ENCODE measurements at regions not wholly inside any gene's neighbourhood (a gene's known extent, or its start where the extent isn't known, plus 50 kb on each side); places are given as distances from the start of the nearest gene placed in this dataset.

DNA sequence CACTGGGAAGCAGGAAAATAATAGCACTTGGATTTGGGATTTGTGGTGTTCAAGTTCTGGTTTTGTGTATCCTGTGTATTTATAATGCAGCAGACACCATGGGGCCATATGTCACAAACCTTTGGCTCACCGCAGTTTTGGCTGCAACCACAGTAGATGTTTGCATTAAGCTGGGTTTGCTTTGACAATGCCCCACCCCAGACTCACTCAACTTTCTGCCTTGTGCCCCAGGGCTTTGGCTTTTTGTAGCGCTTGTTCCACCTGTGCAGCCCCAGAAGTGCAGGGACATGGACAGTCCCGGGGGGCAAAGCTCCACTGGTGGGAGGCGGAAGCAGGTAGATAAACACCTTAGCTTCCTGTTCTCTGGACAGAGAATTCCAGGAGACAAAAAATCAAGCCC lies 446.9 kb downstream of the MED13L start:
- H4K5ac ChIP-seq (ENCODE audit: insufficient read length, low read depth, low read length) = no peak overlapping the region
- H3K36me3 ChIP-seq (ENCODE audit: control insufficient read depth in 2 of 4, insufficient read depth in 4 of 4, low read length in 3 of 4) = no peaks in the 10 kb centered on the region
- no peaks in the 10 kb centered on the region for H3K27me3 ChIP-seq (replicated peaks in 1 of 4; ENCODE audit: control insufficient read depth in 3 of 4, extremely low read depth in 1 of 4, insufficient read depth in 3 of 4, low read length in 3 of 4)
- CTCF ChIA-PET (ENCODE audit: partially characterized antibody) = interaction anchor here (0.6 to 1.5 kb wide), 5 partner anchors 8 to 398 kb away, joined by 4 to 6 read pairs (median 5); no protein-coding TSS in a partner anchor
- no peak overlapping the region for H4K91ac ChIP-seq (replicated peaks; ENCODE audit: insufficient read length, low read length)
- no peaks in the 10 kb centered on the region; a peak in 2 of 4 replicates for H3K9me3 ChIP-seq (ENCODE audit: insufficient read depth in 2 of 2, low read depth in 1 of 2, low read length in 1 of 2)
- no peak overlapping the region for H3K4me2 ChIP-seq (ENCODE audit: insufficient read depth in 1 of 2, low read depth in 2 of 2, low read length in 2 of 2)
- no peak overlapping the region for H3K9ac ChIP-seq (replicated peaks in 1 of 4; ENCODE audit: extremely low read depth in 1 of 4, low read depth in 3 of 4, low read length in 3 of 4)
- no peak overlapping the region for H3K14ac ChIP-seq (ENCODE audit: insufficient read length)
- H3K4me1 ChIP-seq (replicated peaks in 1 of 4; ENCODE audit: control insufficient read depth in 3 of 4, insufficient read depth in 4 of 4, low read length in 3 of 4) = no peaks in the 10 kb centered on the region
- no peak overlapping the region for H3K56ac ChIP-seq (replicated peaks; ENCODE audit: insufficient read length, low read depth, low read length)
- H2BK5ac ChIP-seq (ENCODE audit: low read depth, low read length) = no peak overlapping the region
- H2AFZ ChIP-seq (ENCODE audit: low read length) = no peak overlapping the region
- no peak overlapping the region for H2BK120ac ChIP-seq (replicated peaks; ENCODE audit: low read depth, low read length)
- no peak overlapping the region for H3K4ac ChIP-seq (replicated peaks; ENCODE audit: insufficient read length, low read depth, low read length)
- H3K79me2 ChIP-seq (ENCODE audit: control insufficient read depth in 1 of 2, insufficient read depth in 2 of 2, low read length in 2 of 2) = no peaks in the 10 kb centered on the region
- H2AK5ac ChIP-seq (ENCODE audit: low read depth, low read length) = no peak overlapping the region
- H3K23ac ChIP-seq (ENCODE audit: insufficient read length) = no peak overlapping the region
- H2BK15ac ChIP-seq (ENCODE audit: low read length) = no peak overlapping the region
- DNase-seq (ENCODE audit: low read depth in 1 of 2, low spot score in 2 of 2) (no peak), FAIRE-seq (no peak)
- H2BK12ac ChIP-seq (ENCODE audit: low read depth, low read length) = no peak overlapping the region
- H3K23me2 ChIP-seq (ENCODE audit: low read depth, low read length) = no peaks in the 10 kb centered on the region
- H4K8ac ChIP-seq (ENCODE audit: extremely low read depth, insufficient read depth, low read length) = peak overlapping the region; percentile 14; the same call in 1 of the 2 replicates
- no peaks in the 10 kb centered on the region for H3K79me1 ChIP-seq (ENCODE audit: low read depth, low read length)
- H2BK20ac ChIP-seq (ENCODE audit: low read length) = no peak overlapping the region
- H4K20me1 ChIP-seq (replicated peaks in 1 of 2; ENCODE audit: control insufficient read depth in 1 of 2, insufficient read depth in 2 of 2, low read length in 2 of 2) = no peaks in the 10 kb centered on the region
- 83% methylated on average over 4 of the region's 4 CpGs; no CpG with 5 or more reads in 1 of the 2 experiments for WGBS, 2 experiments (ENCODE audit: extremely low coverage in 1 of 2, insufficient coverage in 1 of 2, insufficient read length in 1 of 2, insufficient replicate concordance in 2 of 2, low coverage in 1 of 2, low lambda C conversion rate in 2 of 2, missing lambda C conversion rate in 1 of 2)
- H3K27ac ChIP-seq (ENCODE audit: low read depth, low read length) = no peak overlapping the region
- no peak overlapping the region for H3K18ac ChIP-seq (ENCODE audit: extremely low read depth, low read length)
- POLR2A ChIA-PET (ENCODE audit: partially characterized antibody) = no interaction called here
- no peak overlapping the region for H3K4me3 ChIP-seq (ENCODE audit: extremely low read depth in 1 of 4, insufficient read depth in 2 of 4, low read depth in 3 of 4, low read length in 4 of 4)
- TF ChIP-seq KDM4A (IDR thresholded peaks at IDR 0.05; ENCODE audit: low read depth, low read length, severe bottlenecking) = no peak
- no peak for TF ChIP-seq GABPA (IDR thresholded peaks at IDR 0.05; ENCODE audit: borderline replicate concordance, insufficient read depth, low read length)
- TF ChIP-seq, protein P1, sequence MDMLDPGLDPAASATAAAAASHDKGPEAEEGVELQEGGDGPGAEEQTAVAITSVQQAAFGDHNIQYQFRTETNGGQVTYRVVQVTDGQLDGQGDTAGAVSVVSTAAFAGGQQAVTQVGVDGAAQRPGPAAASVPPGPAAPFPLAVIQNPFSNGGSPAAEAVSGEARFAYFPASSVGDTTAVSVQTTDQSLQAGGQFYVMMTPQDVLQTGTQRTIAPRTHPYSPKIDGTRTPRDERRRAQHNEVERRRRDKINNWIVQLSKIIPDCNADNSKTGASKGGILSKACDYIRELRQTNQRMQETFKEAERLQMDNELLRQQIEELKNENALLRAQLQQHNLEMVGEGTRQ (IDR thresholded peaks at IDR 0.05; ENCODE audit: low read length) = no peak
- no peak for TF ChIP-seq RNF2 (IDR thresholded peaks at IDR 0.05; ENCODE audit: borderline replicate concordance, low read depth, low read length, missing control alignments, poor library complexity, severe bottlenecking)
- TF ChIP-seq NRF1 (IDR thresholded peaks at IDR 0.05; ENCODE audit: low read depth, low read length) = no peak
- TF ChIP-seq SP4 (IDR thresholded peaks at IDR 0.05; ENCODE audit: low read length) = no peak
- TF ChIP-seq, protein P2, sequence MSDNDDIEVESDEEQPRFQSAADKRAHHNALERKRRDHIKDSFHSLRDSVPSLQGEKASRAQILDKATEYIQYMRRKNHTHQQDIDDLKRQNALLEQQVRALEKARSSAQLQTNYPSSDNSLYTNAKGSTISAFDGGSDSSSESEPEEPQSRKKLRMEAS (IDR thresholded peaks at IDR 0.05) = no peak
- TF ChIP-seq SUZ12 (IDR thresholded peaks at IDR 0.05; ENCODE audit: low read length) = no peak
- TF ChIP-seq POU5F1 (IDR thresholded peaks at IDR 0.05; ENCODE audit: low read depth, low read length) = no peak
- no peak for TF ChIP-seq ZNF274 (IDR thresholded peaks at IDR 0.05; ENCODE audit: borderline replicate concordance, extremely low read depth, low read length)
- no peak for TF ChIP-seq GTF2F1 (IDR thresholded peaks at IDR 0.05; ENCODE audit: borderline replicate concordance, low read depth, low read length)
- no peak for TF ChIP-seq SIN3A (conservative IDR thresholded peaks at IDR 0.05 in 1 of 2, IDR thresholded peaks at IDR 0.05 in 1 of 2; ENCODE audit: low read depth in 1 of 2, low read length in 2 of 2)
- no peak for TF ChIP-seq POLR2AphosphoS5 (IDR thresholded peaks at IDR 0.05; ENCODE audit: low read depth, low read length)

Measured in H1 (cell line).